ENCODE measurements at regions not wholly inside any gene's neighbourhood (a gene's known extent, or its start where the extent isn't known, plus 50 kb on each side); places are given as distances from the start of the nearest gene placed in this dataset.

- DNase-seq = no peak
These were observed 60.2 kb upstream of the KSR1 start for GRCh38 chr17:27396045-27396444.

GRCh38 chr17:27396941-27397340 lies 59.3 kb upstream of the KSR1 start:
- DNase-seq = no peak

- DNase-seq = no peak
These were observed 57.6 kb upstream of the KSR1 start for GRCh38 chr17:27398691-27399090.

GRCh38 chr17:27400991-27401390 lies 55.3 kb upstream of the KSR1 start:
- no peak for DNase-seq

GRCh38 chr17:27402943-27403342 lies 53.3 kb upstream of the KSR1 start:
- DNase-seq = no peak

- no peak for DNase-seq
These were observed 52.7 kb upstream of the KSR1 start for GRCh38 chr17:27403480-27404005.

GRCh38 chr17:27404676-27405075 lies 51.6 kb upstream of the KSR1 start:
- no peak for DNase-seq

Data from stimulated activated CD4-positive, alpha-beta T cell treated with anti-CD3 and anti-CD28 coated beads, Interleukin-4, amount 100 ng/mL, for 24 hours (primary cell).